ENCODE measurements at regions not wholly inside any gene's neighbourhood (a gene's known extent, or its start where the extent isn't known, plus 50 kb on each side); places are given as distances from the start of the nearest gene placed in this dataset.

- TF ChIP-seq ZNF655 (CRISPR knock-in tag; IDR thresholded peaks at IDR 0.05) (no peak), ILK (tag; IDR thresholded peaks at IDR 0.05; ENCODE audit: borderline replicate concordance, low read depth) (no peak)
These were observed 473.7 kb upstream of the RPS6KA3 start (continued) for GRCh38 chrX:20740443-20740842.

GRCh38 chrX:20739038-20739745, 472.5 kb upstream of the RPS6KA3 start:
- no TSS peak for BruUV-seq (replicated peaks)
- Histone ChIP-seq H3K79me2 (ENCODE audit: control insufficient read depth, insufficient read depth, low read length) (no peaks in the 10 kb centered on the region), H3K4me1 (replicated peaks in 1 of 2; ENCODE audit: control insufficient read depth in 2 of 2, insufficient read depth in 2 of 2, low read length in 2 of 2) (no peaks in the 10 kb centered on the region), H4K20me1 (replicated peaks; ENCODE audit: control insufficient read depth, insufficient read depth, low read length) (no peaks in the 10 kb centered on the region), H3K4me3 (no peak overlapping the region), H3K9ac (ENCODE audit: insufficient read depth in 1 of 2, low read depth in 2 of 2, low read length in 2 of 2) (no peak overlapping the region), H3K27me3 (ENCODE audit: control insufficient read depth in 2 of 2, insufficient read depth in 2 of 2, low read length in 2 of 2) (no peaks in the 10 kb centered on the region), H2AFZ (ENCODE audit: low read depth, low read length) (no peak overlapping the region), H3K9me3 (replicated peaks; ENCODE audit: control insufficient read depth, insufficient read depth, low read depth, low read length) (no peaks in the 10 kb centered on the region), H3K36me3 (ENCODE audit: control insufficient read depth, insufficient read depth, low read length) (no peaks in the 10 kb centered on the region), H3K27ac (ENCODE audit: extremely low read depth, low read depth, low read length) (no peak overlapping the region), H3K4me2 (ENCODE audit: insufficient read depth, low read length) (no peak overlapping the region), H3K9me1 (ENCODE audit: control insufficient read depth, insufficient read depth, low read length) (no peaks in the 10 kb centered on the region)
- TF ChIP-seq CAMTA2 (CRISPR knock-in tag; conservative IDR thresholded peaks at IDR 0.05) (no peak), NBN (IDR thresholded peaks at IDR 0.05; ENCODE audit: low read depth) (no peak)
- in situ Hi-C loops (cut with MboI) (no loop called here), intact Hi-C loops (cut with micrococcal nuclease) (no loop called here)
- 0% methylated on average over 3 of the region's 3 CpGs for WGBS (ENCODE audit: insufficient coverage, low coverage, missing lambda C conversion rate)
- no peak for ATAC-seq
- ChIA-PET POLR2A (no interaction called here), CTCF (ENCODE audit: low intra/inter-chr PET ratio) (no interaction called here)
- FAIRE-seq = no peak
- DNase-seq (ENCODE audit: extremely low read depth in 1 of 4, low spot score in 3 of 4) = no peak

Data from K562 (cell line).